Urothelium cell line (cell line): ENCODE measurements at regions not wholly inside any gene's neighbourhood (a gene's known extent, or its start where the extent isn't known, plus 50 kb on each side); places are given as distances from the start of the nearest gene placed in this dataset.
"Not testable (repeated sequence)": the region's sequence is repeated elsewhere in the genome, so short reads cannot be mapped to it uniquely, and the experiment has no call there.

Experiments
- DNase-seq: peaks from one replicate; pipeline ENCODE4 v3.0.0; 2011; ENCODE audit warnings: low spot score, mixed read lengths
- FAIRE-seq: peaks from 2 replicates; lab custom pipeline; 2011; peaks lifted over from hg19 to GRCh38; lab: Jason Lieb, UNC

DNA sequence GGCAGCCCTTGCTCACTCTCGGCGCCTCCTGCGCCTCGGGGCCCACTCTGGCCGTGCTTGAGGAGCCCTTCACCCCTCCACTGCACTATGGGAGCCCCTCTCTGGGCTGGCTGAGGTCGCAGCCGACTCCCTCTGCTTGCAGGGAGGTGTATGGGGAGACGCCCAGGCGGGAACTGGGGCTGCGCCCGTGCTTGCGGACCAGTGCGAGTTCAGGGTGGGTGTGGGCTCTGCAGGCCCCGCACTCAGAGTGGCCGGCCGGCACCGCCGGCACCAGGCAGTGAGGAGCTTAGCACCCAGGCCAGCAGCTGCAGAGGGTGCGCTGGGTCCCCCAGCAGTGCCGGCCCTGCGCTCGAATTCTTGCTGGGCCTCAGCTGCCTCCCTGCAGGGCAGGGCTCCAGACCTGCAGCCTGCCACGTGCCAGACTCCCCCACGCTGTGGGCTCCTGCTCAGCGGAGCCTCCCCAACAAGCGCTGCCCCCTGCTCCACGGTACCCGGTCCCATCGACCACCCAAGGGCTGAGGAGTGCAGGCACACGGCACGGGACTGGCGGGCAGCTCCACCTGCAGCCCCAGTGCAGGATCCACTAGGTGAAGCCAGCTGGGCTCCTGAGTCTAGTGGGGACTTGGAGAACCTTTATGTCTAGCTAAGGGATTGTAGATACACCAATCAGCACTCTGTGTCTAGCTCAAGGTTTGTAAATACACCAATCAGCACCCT, 54.0 kb upstream of the WWC2 start:
- FAIRE-seq, result not testable (repeated sequence)

GRCh38 chr4:183038436-183038835, 60.6 kb upstream of the WWC2 start:
- FAIRE-seq, result no peak

More for the DNA sequence above, 54.0 kb upstream of the WWC2 start:
- DNase-seq, result not testable (repeated sequence)

GRCh38 chr4:183035726-183036415, 63.2 kb upstream of the WWC2 start:
- FAIRE-seq, result no peak
- DNase-seq, result no peak

More at GRCh38 chr4:183038436-183038835, 60.6 kb upstream of the WWC2 start:
- DNase-seq, result no peak

DNA sequence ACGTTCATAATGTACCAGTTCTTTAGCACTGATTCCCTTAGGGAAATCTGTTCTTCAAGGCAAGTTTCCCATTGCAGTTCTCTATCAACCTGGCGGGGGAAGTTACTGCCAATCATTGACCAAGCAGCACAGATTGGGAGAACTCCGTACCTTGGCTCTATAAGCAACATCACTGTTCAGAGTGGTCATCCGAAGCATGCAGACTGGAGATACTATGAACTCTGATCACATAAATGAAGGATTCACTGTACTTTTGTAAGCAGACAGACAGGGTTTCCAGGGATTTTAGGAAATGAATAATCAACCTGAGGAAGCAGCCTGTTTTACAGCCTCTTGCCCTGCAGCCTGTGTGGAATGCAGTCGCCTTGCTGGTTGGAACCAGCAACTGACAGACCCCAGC, 63.8 kb upstream of the WWC2 start:
- FAIRE-seq, result no peak
- DNase-seq, result no peak

GRCh38 chr4:183030823-183031222, 68.2 kb upstream of the WWC2 start:
- FAIRE-seq (no peak), DNase-seq (no peak)

- FAIRE-seq, result no peak
- no peak for DNase-seq
Observed at GRCh38 chr4:183030309-183030708, 68.7 kb upstream of the WWC2 start.

- FAIRE-seq (no peak), DNase-seq (no peak)
Observed at GRCh38 chr4:183029365-183029764, 69.7 kb upstream of the WWC2 start.

DNA sequence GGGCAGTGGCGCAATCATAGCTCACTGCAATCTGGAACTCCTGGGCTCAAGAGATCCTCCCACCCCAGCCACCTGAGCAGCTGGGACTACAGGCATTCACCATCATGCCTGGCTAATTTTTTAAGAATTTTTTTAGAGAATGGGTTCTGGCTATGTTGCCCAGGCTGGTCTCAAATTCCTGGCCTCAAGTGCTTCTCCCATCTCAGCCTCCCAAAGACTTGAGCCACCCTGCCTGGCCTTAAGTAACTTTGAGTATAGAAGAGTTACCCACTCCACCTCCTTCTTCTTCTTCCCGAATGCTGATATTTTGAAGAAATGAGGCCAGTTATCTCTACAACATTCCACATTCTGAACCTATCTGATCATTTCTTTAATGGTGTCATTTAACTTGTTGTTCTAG, 72.4 kb upstream of the WWC2 start:
- DNase-seq (no peak), FAIRE-seq (no peak)

DNA sequence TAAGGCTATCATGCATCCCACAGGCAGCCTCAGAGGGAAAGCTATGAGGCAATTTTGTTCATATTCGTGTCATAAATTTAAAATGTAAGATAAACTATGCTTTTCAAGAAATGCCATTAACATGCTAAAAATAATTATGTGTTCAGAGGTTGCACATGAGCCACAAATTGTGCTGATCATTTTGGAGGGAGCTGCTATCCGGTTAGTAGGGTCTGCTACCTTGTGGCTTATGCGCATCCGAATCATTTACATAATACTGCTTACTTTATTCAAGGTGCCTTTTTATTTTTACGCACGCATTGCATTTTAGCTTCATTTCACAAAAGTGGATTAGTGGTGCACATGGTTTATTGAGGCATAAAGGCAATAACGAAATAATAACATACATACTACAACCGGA, 76.4 kb upstream of the WWC2 start:
- FAIRE-seq (no peak), DNase-seq (no peak)

DNA sequence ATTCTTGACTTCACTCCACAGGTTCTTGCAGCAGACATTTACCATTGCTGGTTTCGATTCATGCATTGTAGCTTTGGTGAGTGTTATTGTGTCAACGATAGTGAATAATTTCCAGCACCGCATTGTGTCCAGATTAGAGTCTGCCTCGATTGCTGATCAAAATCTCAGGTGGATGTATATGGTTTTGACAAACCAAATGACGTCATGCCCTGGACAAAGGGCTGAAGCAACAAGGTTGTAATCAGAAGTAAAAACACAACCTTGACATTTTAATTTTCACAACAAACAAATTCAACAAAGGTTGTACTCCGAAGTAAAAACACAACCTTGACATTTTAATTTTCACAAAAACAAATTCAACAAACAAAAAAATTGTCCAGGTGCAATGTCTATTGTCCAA, 81.1 kb upstream of the WWC2 start:
- no peak for FAIRE-seq
- no peak for DNase-seq

DNA sequence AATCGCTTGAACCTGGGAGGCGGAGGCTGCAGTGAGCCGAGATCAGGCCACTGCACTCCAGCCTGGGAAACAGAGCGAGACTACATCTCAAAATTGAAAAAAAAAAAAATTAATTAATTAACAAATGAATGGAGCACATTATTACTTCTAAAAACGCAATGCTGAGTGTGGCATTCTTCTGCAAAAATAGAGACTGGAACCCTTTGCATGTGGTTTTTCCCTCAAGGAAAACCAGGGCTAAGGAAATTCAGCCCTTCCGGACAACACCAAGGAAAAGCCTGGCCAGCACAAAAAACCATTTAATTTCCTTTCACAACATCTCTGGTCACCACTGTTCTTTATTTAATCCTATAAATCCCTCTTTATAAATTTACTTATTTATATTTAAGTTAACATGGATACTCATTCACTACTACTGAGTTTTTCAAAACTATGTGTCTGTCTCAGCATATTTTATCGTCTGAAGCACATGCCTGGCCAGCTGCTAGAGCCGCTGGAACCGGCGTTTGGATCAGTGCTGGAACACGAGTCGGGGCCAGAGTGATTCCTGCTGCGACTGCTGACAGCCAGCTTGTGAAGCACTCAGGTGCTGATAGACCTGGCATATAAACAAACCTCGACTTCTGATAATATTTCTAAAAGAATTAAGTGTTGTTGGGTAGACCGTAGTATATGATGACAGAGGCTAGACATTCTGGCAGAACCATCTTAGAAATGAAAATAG, 84.5 kb upstream of the WWC2 start:
- FAIRE-seq (no peak), DNase-seq (no peak)

DNA sequence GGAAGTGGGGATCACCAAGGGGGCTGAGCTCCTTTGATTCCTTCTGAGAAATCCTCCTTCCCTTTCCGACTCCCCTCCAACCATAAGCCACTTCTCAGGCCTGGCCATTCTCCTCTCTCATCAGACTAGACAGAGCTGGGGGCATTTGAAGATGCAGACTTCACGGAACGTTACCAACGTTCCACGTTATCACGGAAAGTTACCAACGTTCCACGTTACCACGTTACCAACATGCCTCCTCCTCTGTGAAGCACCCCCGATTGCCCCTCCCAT, 85.4 kb upstream of the WWC2 start:
- DNase-seq (no peak), FAIRE-seq (no peak)

GRCh38 chr4:183012879-183013729, 86.0 kb upstream of the WWC2 start:
- DNase-seq, result no peak
- FAIRE-seq, result no peak

- peak; percentile 18 for DNase-seq
- FAIRE-seq, result no peak
Observed at GRCh38 chr4:183011213-183011907, 87.7 kb upstream of the WWC2 start.

- DNase-seq (no peak), FAIRE-seq (no peak)
Observed at GRCh38 chr4:183008492-183008891, 90.6 kb upstream of the WWC2 start.

- DNase-seq, FAIRE-seq: not testable (repeated sequence)
Observed at GRCh38 chr4:183004370-183004769, 87.2 kb upstream of the DCTD start.

GRCh38 chr4:182994171-182994570, 77.0 kb upstream of the DCTD start:
- FAIRE-seq (no peak), DNase-seq (no peak)

- DNase-seq (no peak), FAIRE-seq (no peak)
Observed at GRCh38 chr4:182978152-182978827, 61.1 kb upstream of the DCTD start.

GRCh38 chr4:182975806-182976205, 58.6 kb upstream of the DCTD start:
- FAIRE-seq (peak; percentile 68), DNase-seq (peak; percentile 68)

DNA sequence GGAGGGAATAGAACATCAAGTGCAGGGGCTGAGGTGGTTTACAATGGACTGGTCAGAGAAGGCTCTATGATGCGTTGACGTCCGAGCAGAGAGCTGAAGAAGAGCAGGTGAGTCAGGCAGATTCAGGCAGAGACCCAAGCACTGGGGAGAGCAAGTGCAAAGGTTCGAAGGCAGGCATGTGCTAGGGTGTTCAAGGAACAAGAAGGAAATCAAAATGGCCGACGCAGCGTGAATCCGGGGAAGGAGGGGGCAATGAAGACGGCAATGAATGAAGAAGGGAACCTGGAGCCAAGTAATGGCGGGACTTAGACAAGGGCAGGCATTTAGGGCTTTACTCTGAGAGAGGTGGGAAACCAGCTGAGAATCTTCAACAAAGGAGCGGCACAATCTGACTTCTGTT, 56.8 kb upstream of the DCTD start:
- FAIRE-seq, result no peak

More for the DNA sequence above, 56.8 kb upstream of the DCTD start:
- no peak for DNase-seq
